ENCODE measurements at regions not wholly inside any gene's neighbourhood (a gene's known extent, or its start where the extent isn't known, plus 50 kb on each side); places are given as distances from the start of the nearest gene placed in this dataset.

- TF ChIP-seq CTCF (IDR thresholded peaks at IDR 0.05; ENCODE audit: poor library complexity) = no peak
- TF ChIP-seq EZH2phosphoT487 (IDR thresholded peaks at IDR 0.05; ENCODE audit: low read depth, severe bottlenecking, unreplicated experiment) = no peak
Observed at GRCh38 chr14:56956182-56956581, 145.9 kb upstream of the OTX2 start.

Data from hepatocyte (in vitro differentiated cells).